H1 (cell line): ENCODE measurements at regions not wholly inside any gene's neighbourhood (a gene's known extent, or its start where the extent isn't known, plus 50 kb on each side); places are given as distances from the start of the nearest gene placed in this dataset.

ENCODE experiments used
- CTCF ChIA-PET: fragments of 300-600 bp; sonication (Branson Sonifier 250); formaldehyde crosslinking; loops from one replicate; lab custom pipeline; 2021; ENCODE audit not compliant: partially characterized antibody; lab: Charles Lee
- POLR2A ChIA-PET: fragments of 300-600 bp; sonication (Branson Sonifier 250); formaldehyde crosslinking; loops from one replicate; lab custom pipeline; 2021; ENCODE audit warnings: inconsistent platforms; ENCODE audit not compliant: partially characterized antibody; lab: Charles Lee
- DNase-seq, 2 experiments: peaks; one replicate each; pipeline versions ENCODE4 v3.0.0 to v3.0.0-alpha.2; 2010 to 2022; ENCODE audit warnings: low spot score in 2 of 2, low read depth in 1 of 2, mixed read lengths in 1 of 2
- FAIRE-seq: peaks from 2 replicates; lab custom pipeline; 2011; peaks lifted over from hg19 to GRCh38; lab: Jason Lieb, UNC
- H2AFZ ChIP-seq: 2 replicates; pipeline ENCODE4 v1.8.1; 2012; ENCODE audit warnings: low read length, inconsistent platforms
- H2AK5ac ChIP-seq: 2 replicates; pipeline ENCODE4 v1.6.1; 2013; ENCODE audit warnings: low read depth, low read length
- H2BK120ac ChIP-seq: replicated peaks from 2 replicates; pipeline ENCODE3; 2013; ENCODE audit warnings: low read depth, low read length, inconsistent platforms
- H2BK12ac ChIP-seq: 2 replicates; pipeline ENCODE4 v1.6.1; 2013; ENCODE audit warnings: low read depth, low read length
- H2BK15ac ChIP-seq: 2 replicates; pipeline ENCODE4 v1.6.1; 2013; ENCODE audit warnings: low read length
- H2BK20ac ChIP-seq: 2 replicates; pipeline ENCODE4 v1.6.1; 2013; ENCODE audit warnings: low read length
- H2BK5ac ChIP-seq: 2 replicates; pipeline ENCODE4 v1.6.1; 2013; ENCODE audit warnings: low read depth, low read length
- H3K14ac ChIP-seq: 2 replicates; pipeline ENCODE4 v1.6.1; 2013; ENCODE audit warnings: inconsistent platforms; ENCODE audit not compliant: insufficient read length
- H3K18ac ChIP-seq: 2 replicates; pipeline ENCODE4 v1.6.1; 2013; ENCODE audit warnings: low read length; ENCODE audit errors: extremely low read depth
- H3K23ac ChIP-seq: 2 replicates; pipeline ENCODE4 v1.6.1; 2013; ENCODE audit warnings: inconsistent platforms; ENCODE audit not compliant: insufficient read length
- H3K23me2 ChIP-seq: 2 replicates; pipeline ENCODE4 v1.6.1; 2013; ENCODE audit warnings: low read depth, low read length
- H3K27ac ChIP-seq: 2 replicates; pipeline ENCODE4 v1.6.1; 2011; ENCODE audit warnings: low read depth, low read length, inconsistent platforms
- H3K27me3 ChIP-seq, 4 experiments: replicated peaks in 1 of 4; 1 replicate in 1 of 4; 2 replicates in 3 of 4; pipeline versions ENCODE4 v1.6.1 to v1.8.1; 2011 to 2013; ENCODE audit warnings: low read length in 3 of 4, mild to moderate bottlenecking in 3 of 4, inconsistent platforms in 2 of 4, mixed read lengths in 2 of 4, moderate library complexity in 1 of 4; ENCODE audit not compliant: control insufficient read depth in 3 of 4, insufficient read depth in 3 of 4; ENCODE audit errors: extremely low read depth in 1 of 4
- H3K36me3 ChIP-seq, 4 experiments: 2 replicates each; pipeline versions ENCODE4 v1.6.1 to v1.8.1; 2011 to 2013; ENCODE audit warnings: mild to moderate bottlenecking in 4 of 4, low read length in 3 of 4, moderate library complexity in 2 of 4, control low read depth in 1 of 4, inconsistent platforms in 1 of 4; ENCODE audit not compliant: insufficient read depth in 4 of 4, control insufficient read depth in 2 of 4
- H3K4ac ChIP-seq: replicated peaks from 2 replicates; pipeline ENCODE3; 2013; ENCODE audit warnings: low read length, low read depth, mixed read lengths, inconsistent platforms; ENCODE audit not compliant: insufficient read length
- H3K4me1 ChIP-seq, 4 experiments: replicated peaks in 1 of 4; 1 replicate in 1 of 4; 2 replicates in 3 of 4; pipeline versions ENCODE4 v1.6.1 to v1.8.1; 2011 to 2013; ENCODE audit warnings: low read length in 3 of 4, inconsistent platforms in 2 of 4, mixed read lengths in 1 of 4; ENCODE audit not compliant: insufficient read depth in 4 of 4, control insufficient read depth in 3 of 4
- H3K4me2 ChIP-seq, 2 experiments: 2 replicates each; pipeline versions ENCODE4 v1.6.1 to v1.8.1; 2011 to 2013; ENCODE audit warnings: low read depth in 2 of 2, low read length in 2 of 2, control low read depth in 1 of 2, inconsistent platforms in 1 of 2, mild to moderate bottlenecking in 1 of 2; ENCODE audit not compliant: insufficient read depth in 1 of 2
- H3K4me3 ChIP-seq, 4 experiments: fragments of 200-600, 300-600 bp in 1 of 4; sonication (generic), shearing (Covaris generic), sonication (Bioruptor Twin) in 1 of 4; 2 replicates each; pipeline versions ENCODE4 v1.5.1 to v1.8.1; 2011 to 2016; ENCODE audit warnings: low read length in 4 of 4, low read depth in 3 of 4, control low read depth in 2 of 4, inconsistent platforms in 2 of 4, mild to moderate bottlenecking in 2 of 4, mixed read lengths in 1 of 4, moderate library complexity in 1 of 4; ENCODE audit not compliant: insufficient read depth in 2 of 4; ENCODE audit errors: extremely low read depth in 1 of 4
- H3K56ac ChIP-seq: replicated peaks from 2 replicates; pipeline ENCODE3; 2013; ENCODE audit warnings: low read depth, mild to moderate bottlenecking, mixed read lengths, low read length, inconsistent platforms; ENCODE audit not compliant: insufficient read length
- H3K79me1 ChIP-seq: 2 replicates; pipeline ENCODE4 v1.6.1; 2013; ENCODE audit warnings: low read depth, low read length, control low read depth
- H3K79me2 ChIP-seq, 2 experiments: 2 replicates each; pipeline versions ENCODE4 v1.6.1 to v1.8.1; 2012 to 2013; ENCODE audit warnings: low read length in 2 of 2, mild to moderate bottlenecking in 2 of 2, inconsistent platforms in 1 of 2; ENCODE audit not compliant: insufficient read depth in 2 of 2, control insufficient read depth in 1 of 2
- H3K9ac ChIP-seq, 4 experiments: replicated peaks in 1 of 4; 1 replicate in 1 of 4; 2 replicates in 3 of 4; pipeline versions ENCODE4 v1.6.1 to v1.8.1; 2011 to 2013; ENCODE audit warnings: low read depth in 3 of 4, low read length in 3 of 4, control low read depth in 2 of 4, mild to moderate bottlenecking in 2 of 4, moderate library complexity in 2 of 4, inconsistent platforms in 1 of 4; ENCODE audit errors: extremely low read depth in 1 of 4
- H3K9me3 ChIP-seq, 2 experiments: 2 replicates each; pipeline versions ENCODE4 v1.6.1 to v1.8.1; 2012 to 2013; ENCODE audit warnings: mild to moderate bottlenecking in 2 of 2, moderate library complexity in 2 of 2, control low read depth in 1 of 2, inconsistent platforms in 1 of 2, low read depth in 1 of 2, low read length in 1 of 2, mixed read lengths in 1 of 2; ENCODE audit not compliant: insufficient read depth in 2 of 2
- H4K20me1 ChIP-seq, 2 experiments: replicated peaks in 1 of 2; 2 replicates each; pipeline versions ENCODE3 to v1.8.1; 2011 to 2013; ENCODE audit warnings: inconsistent platforms in 2 of 2, low read length in 2 of 2, mild to moderate bottlenecking in 1 of 2; ENCODE audit not compliant: insufficient read depth in 2 of 2, control insufficient read depth in 1 of 2
- H4K5ac ChIP-seq: 2 replicates; pipeline ENCODE4 v1.6.1; 2013; ENCODE audit warnings: low read length, low read depth, mixed read lengths, inconsistent platforms; ENCODE audit not compliant: insufficient read length
- H4K8ac ChIP-seq: 2 replicates; pipeline ENCODE4 v1.8.0; 2013; ENCODE audit warnings: mild to moderate bottlenecking, moderate library complexity, low read length, inconsistent platforms; ENCODE audit not compliant: insufficient read depth; ENCODE audit errors: extremely low read depth
- H4K91ac ChIP-seq: replicated peaks from 2 replicates; pipeline ENCODE3; 2013; ENCODE audit warnings: low read length, mixed read lengths, inconsistent platforms; ENCODE audit not compliant: insufficient read length
- BRCA1 ChIP-seq: IDR thresholded peaks from 2 replicates; pipeline ENCODE4 v1.6.1; 2012; ENCODE audit warnings: low read depth, low read length, improper control_type of control experiment
- CBX5 ChIP-seq: fragments of 300-800, 300-1000 bp; sonication (generic); IDR thresholded peaks from 2 replicates; pipeline ENCODE4 v1.7.1; 2016; ENCODE audit warnings: antibody characterized with exemption, low read length, low read depth
- CEBPB ChIP-seq: IDR thresholded peaks from 2 replicates; pipeline ENCODE4 v1.6.1; 2012; ENCODE audit warnings: low read depth, low read length
- CHD1 ChIP-seq: IDR thresholded peaks from 2 replicates; pipeline ENCODE4 v1.6.1; 2012; ENCODE audit warnings: low read depth, low read length, improper control_type of control experiment
- CHD2 ChIP-seq: IDR thresholded peaks from 2 replicates; pipeline ENCODE4 v1.6.1; 2012; ENCODE audit warnings: low read length, improper control_type of control experiment
- CREB1 ChIP-seq: IDR thresholded peaks from 2 replicates; pipeline ENCODE4 v1.6.1; 2012; ENCODE audit warnings: inconsistent platforms
- CTBP2 ChIP-seq: IDR thresholded peaks from 2 replicates; pipeline ENCODE4 v1.7.0; 2011; ENCODE audit warnings: borderline replicate concordance, mild to moderate bottlenecking, moderate library complexity, mixed read lengths, low read length; ENCODE audit not compliant: insufficient read depth, insufficient read length
- GABPA ChIP-seq: IDR thresholded peaks from 2 replicates; pipeline ENCODE4 v1.6.1; 2011; ENCODE audit warnings: mild to moderate bottlenecking, low read length, moderate library complexity, borderline replicate concordance; ENCODE audit not compliant: insufficient read depth
- JUND ChIP-seq: IDR thresholded peaks from 2 replicates; pipeline ENCODE4 v1.6.1; 2011; ENCODE audit warnings: mild to moderate bottlenecking, improper control_type of control experiment, low read length
- KDM1A ChIP-seq: fragments of 200-600, 300-600 bp; sonication (generic); IDR thresholded peaks from 2 replicates; pipeline ENCODE4 v1.7.1; 2016; ENCODE audit warnings: mild to moderate bottlenecking, low read length, borderline replicate concordance
- MAFK ChIP-seq: IDR thresholded peaks from 2 replicates; pipeline ENCODE4 v1.6.1; 2012; ENCODE audit warnings: low read depth, mild to moderate bottlenecking, improper control_type of control experiment, low read length
- RBBP5 ChIP-seq: IDR thresholded peaks from 2 replicates; pipeline ENCODE4 v1.7.1; 2012; ENCODE audit warnings: low read depth, mild to moderate bottlenecking, inconsistent platforms, low read length, moderate library complexity, borderline replicate concordance
- SIX5 ChIP-seq: IDR thresholded peaks from 2 replicates; pipeline ENCODE4 v1.6.1; 2011; ENCODE audit warnings: mild to moderate bottlenecking, low read depth, low read length
- SP2 ChIP-seq: IDR thresholded peaks from 2 replicates; pipeline ENCODE4 v1.6.1; 2012; ENCODE audit warnings: mild to moderate bottlenecking, low read length, inconsistent platforms
- SRF ChIP-seq: IDR thresholded peaks from 2 replicates; pipeline ENCODE4 v1.6.1; 2011; ENCODE audit warnings: mild to moderate bottlenecking, low read depth, low read length, moderate library complexity
- WGBS, 2 experiments: shearing (Covaris generic) in 1 of 2; methylation state at CpG; one replicate each; pipeline versions ENCODE4 v1.1.6 to v1.1.7; 2013 to 2015; ENCODE audit warnings: low lambda C conversion rate in 2 of 2, mixed read lengths in 2 of 2, inconsistent platforms in 1 of 2, low coverage in 1 of 2, missing lambda C conversion rate in 1 of 2; ENCODE audit not compliant: insufficient replicate concordance in 2 of 2, insufficient coverage in 1 of 2, insufficient read length in 1 of 2; ENCODE audit errors: extremely low coverage in 1 of 2, missing lambda C conversion rate in 1 of 2; 5-methylcytosine and 5-hydroxymethylcytosine counted together

DNA sequence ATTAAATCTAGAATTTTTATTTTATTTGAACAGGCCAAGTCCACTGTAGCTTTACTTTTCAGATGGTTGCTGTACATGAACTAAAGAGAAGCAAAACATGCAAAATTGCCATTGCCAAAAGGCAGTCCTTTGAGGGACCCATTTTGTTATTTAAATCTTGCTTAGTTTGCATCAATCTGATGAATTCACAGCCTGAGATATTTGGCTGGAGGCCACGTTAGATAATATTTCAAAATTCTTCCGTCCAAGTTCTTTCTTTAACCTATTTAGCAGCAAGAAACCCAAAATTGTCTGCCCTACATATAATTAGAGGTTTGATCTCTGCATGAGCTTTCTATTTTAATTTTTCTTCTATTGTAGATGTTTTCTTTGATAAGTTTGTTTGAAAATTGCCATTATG is 1706.9 kb upstream of the RAG2 start:
- no peak overlapping the region for H2AK5ac ChIP-seq
- no peak for DNase-seq
- no peak overlapping the region for H3K9ac ChIP-seq
- H4K20me1 ChIP-seq = no peaks in the 10 kb centered on the region
- ChIA-PET CTCF (no interaction called here), POLR2A (no interaction called here)
- no peak overlapping the region for H3K27ac ChIP-seq
- no peak overlapping the region for H3K18ac ChIP-seq
- no peak overlapping the region for H2BK120ac ChIP-seq
- no peak overlapping the region for H2AFZ ChIP-seq
- no peak overlapping the region for H3K4ac ChIP-seq
- no peaks in the 10 kb centered on the region for H3K36me3 ChIP-seq
- no peak overlapping the region for H2BK12ac ChIP-seq
- H4K5ac ChIP-seq = no peak overlapping the region
- H3K4me3 ChIP-seq = no peak overlapping the region
- no peak overlapping the region for H4K8ac ChIP-seq
- H3K14ac ChIP-seq = no peak overlapping the region
- H3K23me2 ChIP-seq = no peaks in the 10 kb centered on the region
- 98% methylated on average over 2 of the region's 2 CpGs; no CpG with 5 or more reads in 1 of the 2 experiments for WGBS, 2 experiments
- no peak overlapping the region for H3K56ac ChIP-seq
- H3K27me3 ChIP-seq = no peaks in the 10 kb centered on the region
- no peak overlapping the region for H2BK15ac ChIP-seq
- H2BK5ac ChIP-seq = no peak overlapping the region
- no peak overlapping the region for H3K4me2 ChIP-seq
- H3K9me3 ChIP-seq = no peaks in the 10 kb centered on the region
- H3K79me2 ChIP-seq = no peaks in the 10 kb centered on the region
- no peaks in the 10 kb centered on the region for H3K79me1 ChIP-seq
- no peak for FAIRE-seq
- H3K4me1 ChIP-seq = no peaks in the 10 kb centered on the region
- H2BK20ac ChIP-seq = no peak overlapping the region
- no peak overlapping the region for H4K91ac ChIP-seq
- H3K23ac ChIP-seq = no peak overlapping the region
- no peak for TF ChIP-seq CREB1
- TF ChIP-seq CHD1 = no peak
- no peak for TF ChIP-seq SIX5
- no peak for TF ChIP-seq JUND
- TF ChIP-seq CEBPB = no peak
- no peak for TF ChIP-seq SRF
- TF ChIP-seq CHD2 = no peak
- no peak for TF ChIP-seq RBBP5
- TF ChIP-seq CBX5 = no peak
- TF ChIP-seq KDM1A = no peak
- TF ChIP-seq SP2 = no peak
- no peak for TF ChIP-seq GABPA
- TF ChIP-seq MAFK = no peak
- TF ChIP-seq BRCA1 = no peak
- no peak for TF ChIP-seq CTBP2
